Common myeloid progenitor, CD34-positive (primary cell): ENCODE measurements at regions not wholly inside any gene's neighbourhood (a gene's known extent, or its start where the extent isn't known, plus 50 kb on each side); places are given as distances from the start of the nearest gene placed in this dataset.

Source experiments
- CTCF ChIA-PET: fragments of 350-600 bp; sonication (Branson Sonifier 250); formaldehyde crosslinking; loops from one replicate; lab custom pipeline; 2021; ENCODE audit warnings: antibody characterized with exemption; lab: Charles Lee
- POLR2A ChIA-PET: fragments of 350-600 bp; sonication (Branson Sonifier 250); formaldehyde crosslinking; loops from one replicate; lab custom pipeline; 2021; ENCODE audit warnings: antibody characterized with exemption; lab: Charles Lee
- DNase-seq, 3 donors: peaks; one replicate each; pipeline versions ENCODE4 v3.0.0 to v3.0.0-alpha.2; 2013
- H3K27ac ChIP-seq, 2 experiments: 1 replicate in 1 of 2; 2 replicates in 1 of 2; pipeline ENCODE4 v1.7.0; 2013; ENCODE audit warnings: inconsistent platforms in 2 of 2, low read length in 2 of 2, mild to moderate bottlenecking in 2 of 2, low read depth in 1 of 2, moderate library complexity in 1 of 2; ENCODE audit not compliant: severe bottlenecking in 2 of 2, insufficient read depth in 1 of 2, poor library complexity in 1 of 2
- H3K27me3 ChIP-seq, 5 experiments: replicated peaks in 2 of 5; 1 replicate in 3 of 5; 2 replicates in 2 of 5; pipeline versions ENCODE4 v1.6.1 to v1.7.0; 2013; ENCODE audit warnings: low read length in 4 of 5, mild to moderate bottlenecking in 2 of 5, moderate library complexity in 2 of 5, inconsistent platforms in 1 of 5; ENCODE audit not compliant: insufficient read depth in 5 of 5, control insufficient read depth in 4 of 5
- H3K36me3 ChIP-seq, 4 experiments: 1 replicate in 2 of 4; 2 replicates in 2 of 4; pipeline versions ENCODE4 v1.6.1 to v1.7.0; 2013; ENCODE audit warnings: low read length in 3 of 4, control low read depth in 1 of 4, mild to moderate bottlenecking in 1 of 4; ENCODE audit not compliant: control insufficient read depth in 4 of 4, insufficient read depth in 4 of 4
- H3K4me1 ChIP-seq, 4 experiments: 1 replicate in 3 of 4; 2 replicates in 1 of 4; pipeline versions ENCODE4 v1.6.1 to v1.7.1; 2013; ENCODE audit warnings: low read length in 3 of 4, mild to moderate bottlenecking in 3 of 4, control low read depth in 1 of 4, inconsistent platforms in 1 of 4, moderate library complexity in 1 of 4; ENCODE audit not compliant: control insufficient read depth in 4 of 4, insufficient read depth in 4 of 4; ENCODE audit errors: control extremely low read depth in 1 of 4
- H3K4me3 ChIP-seq, 7 experiments: 1 replicate in 4 of 7; 2 replicates in 3 of 7; pipeline versions ENCODE4 v1.5.1 to v1.7.0; 2013; ENCODE audit warnings: mild to moderate bottlenecking in 7 of 7, low read length in 6 of 7, moderate library complexity in 6 of 7, inconsistent platforms in 2 of 7, low read depth in 2 of 7, control low read depth in 1 of 7; ENCODE audit not compliant: insufficient read depth in 4 of 7, control insufficient read depth in 1 of 7; ENCODE audit errors: extremely low read depth in 1 of 7
- H3K9me3 ChIP-seq, 5 experiments: 1 replicate in 4 of 5; 2 replicates in 1 of 5; pipeline versions ENCODE4 v1.6.1 to v1.7.1; 2013; ENCODE audit warnings: low read length in 4 of 5, mild to moderate bottlenecking in 2 of 5, inconsistent platforms in 1 of 5, low read depth in 1 of 5, moderate library complexity in 1 of 5; ENCODE audit not compliant: control insufficient read depth in 4 of 5, insufficient read depth in 2 of 5; ENCODE audit errors: control extremely low read depth in 1 of 5
- WGBS: methylation state at CpG from one replicate; pipeline ENCODE4 v1.1.5; 2013; ENCODE audit not compliant: insufficient coverage; 5-methylcytosine and 5-hydroxymethylcytosine counted together

DNA sequence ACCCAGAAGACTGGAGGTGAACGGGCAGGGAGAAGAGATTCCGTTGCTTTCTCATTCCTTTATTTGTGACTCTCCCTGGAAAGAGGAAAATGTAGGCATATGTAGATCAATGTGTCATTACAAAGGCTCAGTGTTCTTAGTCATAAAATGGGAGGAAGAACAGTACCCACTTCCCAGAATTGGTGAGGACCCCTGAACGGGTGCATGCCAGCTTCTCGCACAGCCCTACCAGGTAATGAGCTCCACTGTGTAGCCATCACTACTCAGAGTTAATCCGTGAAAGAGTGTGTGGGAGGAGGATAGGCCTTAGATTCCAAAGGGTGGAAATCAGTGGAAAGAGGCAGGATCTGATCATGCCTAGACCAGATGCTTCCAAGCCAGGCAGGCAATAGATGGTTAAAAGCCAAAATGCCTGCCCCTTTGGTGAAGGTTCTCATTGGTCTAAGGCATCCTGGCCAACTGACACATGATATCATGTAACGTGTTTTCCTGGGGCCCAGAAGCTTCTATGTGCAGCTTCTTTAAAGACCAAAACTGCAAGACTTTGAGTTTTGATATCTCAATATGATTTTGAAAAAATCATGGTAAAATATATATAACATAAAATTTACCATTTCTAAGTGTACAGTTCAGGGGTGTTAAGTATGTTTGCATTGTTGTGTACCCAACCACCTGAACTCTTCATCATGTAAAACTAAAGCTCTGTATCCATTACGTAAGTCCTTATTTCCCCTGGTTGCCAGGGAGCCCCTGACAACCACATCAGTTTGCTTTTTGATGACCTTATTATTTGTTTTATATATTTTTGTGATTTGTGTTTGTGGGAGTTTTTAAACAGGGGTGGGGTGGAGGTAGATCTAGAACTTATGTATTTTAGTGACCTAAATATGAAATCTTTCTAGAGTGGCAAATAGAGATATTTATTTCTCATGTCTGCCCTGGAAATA is 402.2 kb upstream of the CFAP20DC start:
- CTCF ChIA-PET = no interaction called here
- DNase-seq = peak in 2 of 3 donors; percentile 12
- Histone ChIP-seq H3K36me3 (no peaks in the 10 kb centered on the region), H3K27ac (peak overlapping the region in 1 of 2 experiments; percentile 44), H3K27me3 (no peaks in the 10 kb centered on the region), H3K4me3 (peak overlapping the region in 1 of 7 experiments; percentile 14), H3K4me1 (peaks cover 4 to 20% (median 14%) of the 10 kb centered on the region in 4 experiments), H3K9me3 (no peaks in the 10 kb centered on the region)
- 85% methylated on average over 5 of the region's 7 CpGs for WGBS
- POLR2A ChIA-PET = no interaction called here

GRCh38 chr3:59450946-59451763 is 401.3 kb upstream of the CFAP20DC start:
- H3K4me3 ChIP-seq = peak overlapping the region in 2 of 7 experiments; percentile 2 to 14
- H3K27me3 ChIP-seq = no peaks in the 10 kb centered on the region
- POLR2A ChIA-PET = no interaction called here
- CTCF ChIA-PET = no interaction called here
- H3K9me3 ChIP-seq = no peaks in the 10 kb centered on the region
- 15% methylated on average over 2 of the region's 6 CpGs for WGBS
- peaks cover 4 to 20% (median 14%) of the 10 kb centered on the region in 4 experiments for H3K4me1 ChIP-seq
- peak; percentile 50 to 89 (median 86) for DNase-seq
- H3K27ac ChIP-seq = peak overlapping the region in 1 of 2 experiments; percentile 44
- no peaks in the 10 kb centered on the region for H3K36me3 ChIP-seq

- POLR2A ChIA-PET = no interaction called here
- H3K4me3 ChIP-seq = no peak overlapping the region
- DNase-seq = no peak
- peaks cover 4 to 20% (median 14%) of the 10 kb centered on the region in 4 experiments for H3K4me1 ChIP-seq
- CTCF ChIA-PET = no interaction called here
- H3K27ac ChIP-seq = no peak overlapping the region
- H3K9me3 ChIP-seq = no peaks in the 10 kb centered on the region
- WGBS = 100% methylated on average over 1 of the region's 5 CpGs
- no peaks in the 10 kb centered on the region for H3K36me3 ChIP-seq
- no peaks in the 10 kb centered on the region for H3K27me3 ChIP-seq
Measured at GRCh38 chr3:59450437-59450836, 400.6 kb upstream of the CFAP20DC start.

DNA sequence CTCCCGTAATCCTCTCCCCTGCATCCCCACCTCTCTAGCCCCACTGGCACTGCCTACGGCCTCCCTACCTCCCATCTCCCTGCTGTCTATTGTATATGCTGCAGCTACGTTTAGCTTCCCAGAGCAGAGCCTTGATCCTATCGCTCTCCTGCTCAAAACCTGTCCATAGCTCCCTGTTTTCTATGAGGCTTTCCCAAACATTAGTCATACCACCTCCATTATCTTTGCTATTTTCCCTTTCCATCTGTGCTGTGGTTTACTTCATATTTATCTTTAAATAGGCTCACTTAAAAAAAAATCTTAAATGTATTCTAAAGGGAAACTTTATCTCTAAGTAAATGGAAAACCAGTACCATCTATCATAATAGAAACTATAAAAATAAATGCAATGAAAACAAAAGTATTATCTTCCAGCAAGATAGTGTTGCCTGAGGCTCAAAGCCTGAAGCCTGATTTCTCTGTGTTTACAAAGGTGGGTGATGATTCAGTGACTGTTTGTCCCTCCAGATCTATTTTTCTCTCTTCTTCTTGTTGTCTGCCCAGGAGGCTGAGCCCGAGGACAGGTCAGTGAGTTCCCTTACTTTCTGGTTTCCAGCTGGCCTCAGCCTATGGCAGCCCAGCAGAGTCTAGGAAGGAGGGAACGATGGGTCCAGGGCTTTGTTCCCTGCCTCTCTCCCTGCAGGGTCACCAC is 397.1 kb upstream of the CFAP20DC start:
- Histone ChIP-seq H3K36me3 (no peaks in the 10 kb centered on the region), H3K27me3 (no peaks in the 10 kb centered on the region), H3K4me1 (peaks cover 4 to 17% (median 13%) of the 10 kb centered on the region in 4 experiments), H3K9me3 (no peaks in the 10 kb centered on the region), H3K4me3 (no peak overlapping the region), H3K27ac (no peak overlapping the region)
- ChIA-PET POLR2A (interaction anchor here (0.5 kb wide), 1 partner anchor 10 kb away, joined by 3 read pairs; no protein-coding TSS in a partner anchor), CTCF (no interaction called here)
- no peak for DNase-seq
- 100% methylated on average over 6 of the region's 6 CpGs for WGBS

GRCh38 chr3:59444676-59445075 is 394.9 kb upstream of the CFAP20DC start:
- Histone ChIP-seq H3K36me3 (no peaks in the 10 kb centered on the region), H3K4me3 (no peak overlapping the region), H3K9me3 (no peaks in the 10 kb centered on the region), H3K27me3 (no peaks in the 10 kb centered on the region), H3K4me1 (no peaks in the 10 kb centered on the region), H3K27ac (no peak overlapping the region)
- no CpG with 5 or more reads among the region's 2 CpGs for WGBS
- ChIA-PET CTCF (no interaction called here), POLR2A (no interaction called here)
- DNase-seq = no peak

DNA sequence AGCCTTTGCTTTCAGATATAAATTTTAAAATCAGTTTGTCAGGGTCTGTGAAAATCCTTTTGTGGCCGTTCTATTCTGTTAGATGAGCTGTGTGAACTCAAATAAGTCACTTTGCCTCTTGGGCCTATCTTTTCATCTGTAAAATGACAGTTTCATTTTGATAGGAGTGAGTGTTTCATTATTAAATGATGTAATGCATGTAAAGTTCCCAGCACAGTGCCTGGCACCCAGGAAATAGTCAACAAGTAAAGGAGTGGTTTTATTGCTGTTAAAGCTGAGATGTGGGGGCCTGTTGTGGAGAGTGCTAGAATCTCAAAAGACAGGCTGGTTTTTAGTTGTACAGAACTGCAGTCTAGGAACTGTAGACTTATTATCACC is 394.5 kb upstream of the CFAP20DC start:
- 60% methylated on average over 1 of the region's 1 CpG for WGBS
- H3K4me3 ChIP-seq = no peak overlapping the region
- no peak overlapping the region for H3K27ac ChIP-seq
- H3K36me3 ChIP-seq = no peaks in the 10 kb centered on the region
- H3K27me3 ChIP-seq = no peaks in the 10 kb centered on the region
- DNase-seq = no peak
- H3K9me3 ChIP-seq = no peaks in the 10 kb centered on the region
- POLR2A ChIA-PET = no interaction called here
- CTCF ChIA-PET = no interaction called here
- H3K4me1 ChIP-seq = no peaks in the 10 kb centered on the region
